ENCODE measurements at regions not wholly inside any gene's neighbourhood (a gene's known extent, or its start where the extent isn't known, plus 50 kb on each side); places are given as distances from the start of the nearest gene placed in this dataset.

GRCh38 chr16:79401782-79402181 is 198.8 kb downstream of the MAF start:
- Mint-ChIP-seq H3K9me3 (ENCODE audit: unreplicated experiment) (peaks cover 8% of the 10 kb centered on the region), H3K4me3 (ENCODE audit: unreplicated experiment) (no peak overlapping the region), H3K27me3 (ENCODE audit: low read depth, unreplicated experiment) (peaks cover 19% of the 10 kb centered on the region), H3K27ac (ENCODE audit: unreplicated experiment) (no peak overlapping the region), H3K36me3 (ENCODE audit: low read depth, unreplicated experiment) (no peaks in the 10 kb centered on the region), H3K4me1 (ENCODE audit: low read depth, unreplicated experiment) (no peaks in the 10 kb centered on the region)
- Histone ChIP-seq H3K27ac (ENCODE audit: low read depth, low read length) (no peak overlapping the region), H3K36me3 (ENCODE audit: insufficient read depth, low read length) (no peaks in the 10 kb centered on the region), H3K4me2 (ENCODE audit: low read length) (no peak overlapping the region), H3K79me2 (ENCODE audit: insufficient read depth, low read length) (no peaks in the 10 kb centered on the region), H3K4me1 (ENCODE audit: insufficient read depth, low read length) (no peaks in the 10 kb centered on the region), H3K9me3 (ENCODE audit: insufficient read depth, low read depth, low read length) (no peaks in the 10 kb centered on the region), H3K4me3 (ENCODE audit: insufficient read depth, low read depth, low read length) (no peak overlapping the region), H3K27me3 (ENCODE audit: insufficient read depth, low read length) (no peaks in the 10 kb centered on the region), H2AFZ (ENCODE audit: low read depth, low read length) (no peak overlapping the region), H3K9ac (ENCODE audit: low read length) (no peak overlapping the region), H4K20me1 (ENCODE audit: insufficient read depth, low read length) (no peaks in the 10 kb centered on the region)
- FAIRE-seq = no peak
- no peak for DNase-seq (ENCODE audit: low read depth)
- no peak for TF ChIP-seq EZH2 (IDR thresholded peaks at IDR 0.05; ENCODE audit: insufficient read depth, low read length)
- TF ChIP-seq, protein P1, sequence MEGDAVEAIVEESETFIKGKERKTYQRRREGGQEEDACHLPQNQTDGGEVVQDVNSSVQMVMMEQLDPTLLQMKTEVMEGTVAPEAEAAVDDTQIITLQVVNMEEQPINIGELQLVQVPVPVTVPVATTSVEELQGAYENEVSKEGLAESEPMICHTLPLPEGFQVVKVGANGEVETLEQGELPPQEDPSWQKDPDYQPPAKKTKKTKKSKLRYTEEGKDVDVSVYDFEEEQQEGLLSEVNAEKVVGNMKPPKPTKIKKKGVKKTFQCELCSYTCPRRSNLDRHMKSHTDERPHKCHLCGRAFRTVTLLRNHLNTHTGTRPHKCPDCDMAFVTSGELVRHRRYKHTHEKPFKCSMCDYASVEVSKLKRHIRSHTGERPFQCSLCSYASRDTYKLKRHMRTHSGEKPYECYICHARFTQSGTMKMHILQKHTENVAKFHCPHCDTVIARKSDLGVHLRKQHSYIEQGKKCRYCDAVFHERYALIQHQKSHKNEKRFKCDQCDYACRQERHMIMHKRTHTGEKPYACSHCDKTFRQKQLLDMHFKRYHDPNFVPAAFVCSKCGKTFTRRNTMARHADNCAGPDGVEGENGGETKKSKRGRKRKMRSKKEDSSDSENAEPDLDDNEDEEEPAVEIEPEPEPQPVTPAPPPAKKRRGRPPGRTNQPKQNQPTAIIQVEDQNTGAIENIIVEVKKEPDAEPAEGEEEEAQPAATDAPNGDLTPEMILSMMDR (IDR thresholded peaks at IDR 0.05; ENCODE audit: insufficient read depth, low read depth, low read length) = no peak

DNA sequence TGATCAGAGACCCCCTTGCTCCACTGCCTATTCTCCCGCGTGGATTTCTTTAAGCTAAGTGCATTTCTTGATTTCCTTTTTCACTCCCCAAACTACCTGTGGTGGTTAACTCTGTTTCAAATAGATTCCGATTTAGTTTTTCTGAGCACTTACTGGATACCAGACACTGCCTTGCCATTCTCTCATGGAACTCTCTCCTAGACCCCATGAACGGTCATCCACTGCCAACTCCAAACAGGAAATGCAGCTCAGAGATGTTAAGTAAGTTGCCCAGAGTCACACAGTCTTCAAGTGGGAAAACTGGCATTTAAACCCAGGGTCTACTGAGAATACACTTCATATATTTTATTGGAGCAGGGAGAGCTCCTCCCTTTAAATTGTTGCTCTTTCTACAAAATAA is 199.4 kb downstream of the MAF start:
- Histone ChIP-seq H3K27ac (ENCODE audit: low read depth, low read length) (no peak overlapping the region), H2AFZ (ENCODE audit: low read depth, low read length) (no peak overlapping the region), H3K27me3 (ENCODE audit: insufficient read depth, low read length) (no peaks in the 10 kb centered on the region), H3K4me1 (ENCODE audit: insufficient read depth, low read length) (no peaks in the 10 kb centered on the region), H3K4me3 (ENCODE audit: insufficient read depth, low read depth, low read length) (no peak overlapping the region), H3K9ac (ENCODE audit: low read length) (no peak overlapping the region), H3K9me3 (ENCODE audit: insufficient read depth, low read depth, low read length) (no peaks in the 10 kb centered on the region), H3K36me3 (ENCODE audit: insufficient read depth, low read length) (no peaks in the 10 kb centered on the region), H4K20me1 (ENCODE audit: insufficient read depth, low read length) (no peaks in the 10 kb centered on the region), H3K4me2 (ENCODE audit: low read length) (no peak overlapping the region), H3K79me2 (ENCODE audit: insufficient read depth, low read length) (no peaks in the 10 kb centered on the region)
- no peak for FAIRE-seq
- Mint-ChIP-seq H3K36me3 (ENCODE audit: low read depth, unreplicated experiment) (no peaks in the 10 kb centered on the region), H3K9me3 (ENCODE audit: unreplicated experiment) (peaks cover 8% of the 10 kb centered on the region), H3K4me3 (ENCODE audit: unreplicated experiment) (no peak overlapping the region), H3K27ac (ENCODE audit: unreplicated experiment) (no peak overlapping the region), H3K27me3 (ENCODE audit: low read depth, unreplicated experiment) (peaks cover 14% of the 10 kb centered on the region), H3K4me1 (ENCODE audit: low read depth, unreplicated experiment) (no peaks in the 10 kb centered on the region)
- TF ChIP-seq, protein P1 (IDR thresholded peaks at IDR 0.05; ENCODE audit: insufficient read depth, low read depth, low read length) = no peak
- TF ChIP-seq EZH2 (IDR thresholded peaks at IDR 0.05; ENCODE audit: insufficient read depth, low read length) = no peak
- no peak for DNase-seq (ENCODE audit: low read depth)

DNA sequence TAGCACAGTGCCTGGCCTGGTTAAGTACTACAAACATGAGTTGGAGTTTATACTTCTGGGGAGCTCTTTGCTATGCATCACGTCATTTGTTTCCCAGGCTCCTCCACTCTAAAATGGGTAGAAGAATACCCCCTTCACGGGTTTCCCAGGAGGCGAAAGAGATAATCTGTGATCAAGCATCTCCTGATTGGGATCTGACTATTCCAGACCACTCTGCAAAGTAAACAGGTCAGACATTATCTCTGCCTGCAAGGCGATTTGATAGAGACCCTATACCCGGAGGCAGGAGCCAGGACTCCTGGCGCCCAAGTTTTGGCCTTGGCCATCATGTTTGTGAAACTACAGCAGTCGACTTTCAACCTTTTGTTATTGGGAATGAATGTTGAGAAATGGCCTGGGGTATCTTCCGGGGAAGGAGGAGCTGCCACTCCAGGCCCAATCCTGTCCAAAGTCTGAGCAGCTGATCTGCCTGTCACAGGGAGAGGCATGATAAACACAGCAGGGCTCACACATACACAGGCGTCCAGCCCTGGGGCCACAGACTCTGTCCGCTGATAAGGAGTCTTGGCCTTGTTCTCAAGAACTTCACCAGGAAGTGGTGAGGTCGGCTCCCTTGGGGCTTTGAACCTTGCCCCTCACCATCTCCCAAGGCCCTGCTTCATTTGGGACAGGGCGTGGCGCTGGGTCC is 199.9 kb downstream of the MAF start:
- Mint-ChIP-seq H3K36me3 (ENCODE audit: low read depth, unreplicated experiment) (no peaks in the 10 kb centered on the region), H3K4me1 (ENCODE audit: low read depth, unreplicated experiment) (no peaks in the 10 kb centered on the region), H3K9me3 (ENCODE audit: unreplicated experiment) (peaks cover 8% of the 10 kb centered on the region), H3K27me3 (ENCODE audit: low read depth, unreplicated experiment) (peaks cover 12% of the 10 kb centered on the region), H3K4me3 (ENCODE audit: unreplicated experiment) (no peak overlapping the region), H3K27ac (ENCODE audit: unreplicated experiment) (no peak overlapping the region)
- Histone ChIP-seq H2AFZ (ENCODE audit: low read depth, low read length) (no peak overlapping the region), H4K20me1 (ENCODE audit: insufficient read depth, low read length) (no peaks in the 10 kb centered on the region), H3K9ac (ENCODE audit: low read length) (no peak overlapping the region), H3K27me3 (ENCODE audit: insufficient read depth, low read length) (no peaks in the 10 kb centered on the region), H3K27ac (ENCODE audit: low read depth, low read length) (no peak overlapping the region), H3K4me1 (ENCODE audit: insufficient read depth, low read length) (no peaks in the 10 kb centered on the region), H3K79me2 (ENCODE audit: insufficient read depth, low read length) (no peaks in the 10 kb centered on the region), H3K4me2 (ENCODE audit: low read length) (no peak overlapping the region), H3K9me3 (ENCODE audit: insufficient read depth, low read depth, low read length) (no peaks in the 10 kb centered on the region), H3K36me3 (ENCODE audit: insufficient read depth, low read length) (no peaks in the 10 kb centered on the region), H3K4me3 (ENCODE audit: insufficient read depth, low read depth, low read length) (no peak overlapping the region)
- DNase-seq (ENCODE audit: low read depth) (no peak), FAIRE-seq (no peak)
- TF ChIP-seq EZH2 (IDR thresholded peaks at IDR 0.05; ENCODE audit: insufficient read depth, low read length) = no peak
